Astrocyte (in vitro differentiated cells and primary cell): ENCODE measurements at regions not wholly inside any gene's neighbourhood (a gene's known extent, or its start where the extent isn't known, plus 50 kb on each side); places are given as distances from the start of the nearest gene placed in this dataset.
A peak's percentile ranks its signal among the peaks of the same experiment; 100 is the strongest.

Source experiments
- DNase-seq: peaks from one replicate; pipeline ENCODE4 v3.0.0-alpha.2; 2010; ENCODE audit warnings: low read depth
- FAIRE-seq: peaks from 2 replicates; lab custom pipeline; 2011; peaks lifted over from hg19 to GRCh38; lab: Jason Lieb, UNC
- H2AFZ ChIP-seq: 2 replicates; pipeline ENCODE4 v1.6.0; 2012; ENCODE audit warnings: low read depth, low read length, inconsistent platforms
- H3K27ac ChIP-seq: 2 replicates; pipeline ENCODE4 v1.5.1; 2011; ENCODE audit warnings: low read depth, low read length, inconsistent platforms
- H3K27me3 ChIP-seq: 2 replicates; pipeline ENCODE4 v1.6.0; 2011; ENCODE audit warnings: low read length, inconsistent platforms; ENCODE audit not compliant: insufficient read depth
- H3K36me3 ChIP-seq: 2 replicates; pipeline ENCODE4 v1.5.1; 2011; ENCODE audit warnings: low read length, inconsistent platforms; ENCODE audit not compliant: insufficient read depth
- H3K4me1 ChIP-seq: 2 replicates; pipeline ENCODE4 v1.5.1; 2011; ENCODE audit warnings: low read length, inconsistent platforms; ENCODE audit not compliant: insufficient read depth
- H3K4me2 ChIP-seq: 2 replicates; pipeline ENCODE4 v1.6.0; 2012; ENCODE audit warnings: low read length, inconsistent platforms
- H3K4me3 ChIP-seq: 2 replicates; pipeline ENCODE4 v1.5.1; 2011; ENCODE audit warnings: low read depth, mild to moderate bottlenecking, low read length, inconsistent platforms; ENCODE audit not compliant: insufficient read depth
- H3K79me2 ChIP-seq: 2 replicates; pipeline ENCODE4 v1.6.0; 2012; ENCODE audit warnings: mild to moderate bottlenecking, low read length, inconsistent platforms; ENCODE audit not compliant: insufficient read depth
- H3K9ac ChIP-seq: 2 replicates; pipeline ENCODE4 v1.6.0; 2012; ENCODE audit warnings: mild to moderate bottlenecking, low read length, inconsistent platforms
- H3K9me3 ChIP-seq: 2 replicates; pipeline ENCODE4 v1.5.1; 2012; ENCODE audit warnings: low read depth, mild to moderate bottlenecking, low read length, inconsistent platforms; ENCODE audit not compliant: insufficient read depth
- H4K20me1 ChIP-seq: 2 replicates; pipeline ENCODE4 v1.6.0; 2012; ENCODE audit warnings: low read length, inconsistent platforms; ENCODE audit not compliant: insufficient read depth
- H3K27ac Mint-ChIP-seq: one replicate; pipeline ENCODE4 v1.8.0; 2021; ENCODE audit warnings: mild to moderate bottlenecking, mixed read lengths; ENCODE audit not compliant: unreplicated experiment
- H3K27me3 Mint-ChIP-seq: one replicate; pipeline ENCODE4 v1.8.0; 2021; ENCODE audit warnings: low read depth, mixed read lengths; ENCODE audit not compliant: unreplicated experiment
- H3K36me3 Mint-ChIP-seq: one replicate; pipeline ENCODE4 v1.8.0; 2021; ENCODE audit warnings: low read depth, mixed read lengths; ENCODE audit not compliant: unreplicated experiment
- H3K4me1 Mint-ChIP-seq: one replicate; pipeline ENCODE4 v1.8.0; 2021; ENCODE audit warnings: low read depth, mixed read lengths; ENCODE audit not compliant: unreplicated experiment
- H3K4me3 Mint-ChIP-seq: one replicate; pipeline ENCODE4 v1.8.0; 2021; ENCODE audit warnings: mild to moderate bottlenecking, moderate library complexity, mixed read lengths; ENCODE audit not compliant: unreplicated experiment
- H3K9me3 Mint-ChIP-seq: one replicate; pipeline ENCODE4 v1.8.0; 2021; ENCODE audit warnings: mild to moderate bottlenecking, mixed read lengths; ENCODE audit not compliant: unreplicated experiment
- CTCF ChIP-seq: IDR thresholded peaks from 2 replicates; pipeline ENCODE4 v1.5.1; 2011; ENCODE audit warnings: low read depth, mild to moderate bottlenecking, inconsistent platforms, low read length, moderate library complexity; ENCODE audit not compliant: insufficient read depth
- EZH2 ChIP-seq: IDR thresholded peaks from 2 replicates; pipeline ENCODE4 v1.6.1; 2012; ENCODE audit warnings: mild to moderate bottlenecking, low read length, inconsistent platforms; ENCODE audit not compliant: insufficient read depth

GRCh38 chr3:15977598-15978232 lies 179.9 kb upstream of the ANKRD28 start:
- Histone ChIP-seq H3K9ac (no peak overlapping the region), H3K9me3 (no peaks in the 10 kb centered on the region)
- H3K36me3 Mint-ChIP-seq, result peaks cover 1% of the 10 kb centered on the region

GRCh38 chr3:15978801-15979200 lies 181.0 kb upstream of the ANKRD28 start:
- H3K27me3 Mint-ChIP-seq, result no peaks in the 10 kb centered on the region
- H2AFZ ChIP-seq, result no peak overlapping the region
- H4K20me1 ChIP-seq, result no peaks in the 10 kb centered on the region
- no peak overlapping the region for H3K4me2 ChIP-seq
- H3K9me3 Mint-ChIP-seq, result peaks cover 7% of the 10 kb centered on the region
- H3K9me3 ChIP-seq, result no peaks in the 10 kb centered on the region
- no peak overlapping the region for H3K9ac ChIP-seq
- no peaks in the 10 kb centered on the region for H3K36me3 ChIP-seq
- H3K4me3 ChIP-seq, result no peak overlapping the region
- FAIRE-seq (no peak), DNase-seq (no peak)
- no peak for TF ChIP-seq EZH2
- TF ChIP-seq CTCF, result no peak
- peaks cover 15% of the 10 kb centered on the region for H3K4me1 ChIP-seq
- H3K4me3 Mint-ChIP-seq, result no peak overlapping the region
- no peaks in the 10 kb centered on the region for H3K36me3 Mint-ChIP-seq
- no peak overlapping the region for H3K27ac ChIP-seq
- H3K27ac Mint-ChIP-seq, result no peak overlapping the region
- H3K27me3 ChIP-seq, result no peaks in the 10 kb centered on the region
- no peaks in the 10 kb centered on the region for H3K79me2 ChIP-seq
- peaks cover 16% of the 10 kb centered on the region for H3K4me1 Mint-ChIP-seq

More at GRCh38 chr3:15977598-15978232, 179.9 kb upstream of the ANKRD28 start:
- Mint-ChIP-seq H3K4me1 (peaks cover 6% of the 10 kb centered on the region), H3K4me3 (no peak overlapping the region), H3K9me3 (peaks cover 7% of the 10 kb centered on the region), H3K27ac (no peak overlapping the region), H3K27me3 (no peaks in the 10 kb centered on the region)
- H3K79me2 ChIP-seq, result no peaks in the 10 kb centered on the region
- no peaks in the 10 kb centered on the region for H4K20me1 ChIP-seq
- FAIRE-seq (no peak), DNase-seq (no peak)
- no peak overlapping the region for H3K27ac ChIP-seq
- H3K36me3 ChIP-seq, result no peaks in the 10 kb centered on the region
- H2AFZ ChIP-seq, result no peak overlapping the region
- H3K4me2 ChIP-seq, result no peak overlapping the region
- H3K4me1 ChIP-seq, result peaks cover 6% of the 10 kb centered on the region
- TF ChIP-seq EZH2, result no peak
- no peak for TF ChIP-seq CTCF
- H3K4me3 ChIP-seq, result no peak overlapping the region
- no peaks in the 10 kb centered on the region for H3K27me3 ChIP-seq

- Histone ChIP-seq H3K4me1 (peaks cover 18% of the 10 kb centered on the region), H3K27me3 (no peaks in the 10 kb centered on the region), H2AFZ (no peak overlapping the region), H3K27ac (no peak overlapping the region), H3K9ac (no peak overlapping the region), H3K4me3 (no peak overlapping the region), H3K4me2 (no peak overlapping the region), H3K36me3 (no peaks in the 10 kb centered on the region), H4K20me1 (no peaks in the 10 kb centered on the region), H3K9me3 (no peaks in the 10 kb centered on the region), H3K79me2 (no peaks in the 10 kb centered on the region)
- no peak overlapping the region for H3K4me3 Mint-ChIP-seq
- FAIRE-seq (no peak), DNase-seq (peak; percentile 9)
- H3K36me3 Mint-ChIP-seq, result no peaks in the 10 kb centered on the region
- peaks cover 7% of the 10 kb centered on the region for H3K9me3 Mint-ChIP-seq
- no peak overlapping the region for H3K27ac Mint-ChIP-seq
- H3K4me1 Mint-ChIP-seq, result peaks cover 16% of the 10 kb centered on the region
- no peak for TF ChIP-seq EZH2
- TF ChIP-seq CTCF, result no peak
- no peaks in the 10 kb centered on the region for H3K27me3 Mint-ChIP-seq
These were observed 181.7 kb upstream of the ANKRD28 start for GRCh38 chr3:15979495-15979894.
